ENCODE measurements at regions not wholly inside any gene's neighbourhood (a gene's known extent, or its start where the extent isn't known, plus 50 kb on each side); places are given as distances from the start of the nearest gene placed in this dataset.

- in situ Hi-C loops (cut with MboI; ENCODE audit: low pct_unique_long_range_greater_than_20kb, low sequenced_read_pairs, unreplicated experiment) = no loop called here
- no peak for TF ChIP-seq CTCF (IDR thresholded peaks at IDR 0.05; ENCODE audit: extremely low read depth, insufficient read depth, missing control alignments)
- no peak for DNase-seq (ENCODE audit: low spot score)
These were observed 343.7 kb downstream of the PDHA2 start for GRCh38 chr4:96183611-96184010.

GRCh38 chr4:96186593-96186992, 346.7 kb downstream of the PDHA2 start:
- in situ Hi-C loops (cut with MboI; ENCODE audit: low pct_unique_long_range_greater_than_20kb, low sequenced_read_pairs, unreplicated experiment) = no loop called here
- TF ChIP-seq CTCF (IDR thresholded peaks at IDR 0.05; ENCODE audit: extremely low read depth, insufficient read depth, missing control alignments) = no peak
- no peak for DNase-seq (ENCODE audit: low spot score)

GRCh38 chr4:96189761-96190160, 349.9 kb downstream of the PDHA2 start:
- no peak for TF ChIP-seq CTCF (IDR thresholded peaks at IDR 0.05; ENCODE audit: extremely low read depth, insufficient read depth, missing control alignments)
- in situ Hi-C loops (cut with MboI; ENCODE audit: low pct_unique_long_range_greater_than_20kb, low sequenced_read_pairs, unreplicated experiment) = no loop called here
- DNase-seq (ENCODE audit: low spot score) = no peak

GRCh38 chr4:96193061-96193460, 353.2 kb downstream of the PDHA2 start:
- no peak for DNase-seq (ENCODE audit: low spot score)
- TF ChIP-seq CTCF (IDR thresholded peaks at IDR 0.05; ENCODE audit: extremely low read depth, insufficient read depth, missing control alignments) = no peak
- in situ Hi-C loops (cut with MboI; ENCODE audit: low pct_unique_long_range_greater_than_20kb, low sequenced_read_pairs, unreplicated experiment) = no loop called here

GRCh38 chr4:96194993-96195392, 355.1 kb downstream of the PDHA2 start:
- no peak for DNase-seq (ENCODE audit: low spot score)
- TF ChIP-seq CTCF (IDR thresholded peaks at IDR 0.05; ENCODE audit: extremely low read depth, insufficient read depth, missing control alignments) = no peak
- in situ Hi-C loops (cut with MboI; ENCODE audit: low pct_unique_long_range_greater_than_20kb, low sequenced_read_pairs, unreplicated experiment) = no loop called here

GRCh38 chr4:96205143-96205936, 365.4 kb downstream of the PDHA2 start:
- in situ Hi-C loops (cut with MboI; ENCODE audit: low pct_unique_long_range_greater_than_20kb, low sequenced_read_pairs, unreplicated experiment) = no loop called here
- no peak for DNase-seq (ENCODE audit: low spot score)
- TF ChIP-seq CTCF (IDR thresholded peaks at IDR 0.05; ENCODE audit: extremely low read depth, insufficient read depth, missing control alignments) = no peak
